Lung (tissue), 11 donors: ENCODE measurements at regions not wholly inside any gene's neighbourhood (a gene's known extent, or its start where the extent isn't known, plus 50 kb on each side); places are given as distances from the start of the nearest gene placed in this dataset.

ENCODE experiments used
- ATAC-seq: fragments of 200-7000 bp; cut with Tn5 transposase; one replicate; pipeline ENCODE4 v1.9.1; 2020; ENCODE audit warnings: moderate number of reproducible peaks; ENCODE audit not compliant: insufficient read depth, low FRiP score
- DNase-seq, 3 donors: peaks; one replicate each; pipeline ENCODE4 v3.0.0-alpha.2; 2013 to 2017
- H3K27ac ChIP-seq, 2 donors: one replicate each; pipeline ENCODE4 v1.5.1; 2013; ENCODE audit warnings: mild to moderate bottlenecking in 2 of 2, moderate library complexity in 2 of 2, control low read depth in 1 of 2, inconsistent platforms in 1 of 2, low read depth in 1 of 2, low read length in 1 of 2
- H3K27me3 ChIP-seq, 3 donors: one replicate each; pipeline ENCODE4 v1.5.1; 2013; ENCODE audit warnings: low read length in 2 of 3; ENCODE audit not compliant: control insufficient read depth in 3 of 3, insufficient read depth in 3 of 3
- H3K36me3 ChIP-seq, 4 donors: one replicate each; pipeline ENCODE4 v1.5.1; 2013; ENCODE audit warnings: low read length in 4 of 4, mild to moderate bottlenecking in 1 of 4, moderate library complexity in 1 of 4; ENCODE audit not compliant: control insufficient read depth in 4 of 4, insufficient read depth in 4 of 4
- H3K4me1 ChIP-seq, 5 donors: one replicate each; pipeline ENCODE4 v1.5.1; 2013; ENCODE audit warnings: low read length in 5 of 5, mild to moderate bottlenecking in 2 of 5, moderate library complexity in 1 of 5; ENCODE audit not compliant: control insufficient read depth in 5 of 5, insufficient read depth in 5 of 5
- H3K4me3 ChIP-seq: one replicate; pipeline ENCODE4 v1.5.1; 2013; ENCODE audit warnings: mild to moderate bottlenecking, control low read depth, moderate library complexity
- H3K9ac ChIP-seq, 2 donors: one replicate each; pipeline ENCODE4 v1.5.1; 2013; ENCODE audit warnings: low read length in 2 of 2, control low read depth in 1 of 2; ENCODE audit not compliant: insufficient read depth in 1 of 2
- H3K9me3 ChIP-seq, 4 donors: one replicate each; pipeline ENCODE4 v1.5.1; 2013; ENCODE audit warnings: low read length in 3 of 4, mild to moderate bottlenecking in 1 of 4, moderate library complexity in 1 of 4; ENCODE audit not compliant: control insufficient read depth in 4 of 4, insufficient read depth in 3 of 4
- whole genome bisulfite sequencing, 2 donors: extraction: QIAGEN DNeasy Blood & Tissue Kit; methylation state at CpG; one replicate each; pipeline ENCODE4 v1.1.7; 2013; 5-methylcytosine and 5-hydroxymethylcytosine counted together
- TF ChIP-seq, protein P1 (sequence below): IDR thresholded peaks from 2 replicates; pipeline ENCODE4 v1.5.1; 2012; ENCODE audit warnings: mild to moderate bottlenecking; ENCODE audit errors: control extremely low read depth, extremely low read depth
- donor health status: control.
- donor health status: control.
- donor health status: Bipolar disorder and iron deficiency.
- donor health status: healthy.
- donor health status: DM: yes; HTN: yes; CAD: no.

DNA sequence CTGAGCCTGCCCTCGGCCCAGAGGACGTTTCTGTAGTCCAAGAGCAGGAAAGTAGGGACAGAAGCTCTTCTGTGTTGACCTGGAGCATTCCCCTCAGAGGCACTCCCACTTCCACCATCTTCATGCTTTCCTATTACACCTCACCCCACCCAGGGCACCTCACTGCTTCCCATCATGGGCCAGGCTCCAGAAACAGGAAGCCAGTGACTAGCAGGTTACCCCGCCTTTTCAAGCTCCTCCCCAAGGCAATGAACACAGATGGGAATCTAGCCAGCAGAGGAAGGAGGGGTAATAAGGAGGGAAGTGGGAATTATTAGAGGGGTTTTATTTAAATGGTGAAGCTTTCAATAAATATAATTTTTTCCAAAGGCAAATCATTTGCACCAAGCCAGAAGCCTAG is 308.8 kb upstream of the MGAT5 start:
- H3K27ac ChIP-seq, result no peak overlapping the region
- no peaks in the 10 kb centered on the region for H3K4me1 ChIP-seq
- no peaks in the 10 kb centered on the region for H3K9me3 ChIP-seq
- no peak for ATAC-seq
- H3K9ac ChIP-seq, result no peak overlapping the region
- H3K27me3 ChIP-seq, result no peaks in the 10 kb centered on the region
- H3K4me3 ChIP-seq, result no peak overlapping the region
- TF ChIP-seq, protein P1, sequence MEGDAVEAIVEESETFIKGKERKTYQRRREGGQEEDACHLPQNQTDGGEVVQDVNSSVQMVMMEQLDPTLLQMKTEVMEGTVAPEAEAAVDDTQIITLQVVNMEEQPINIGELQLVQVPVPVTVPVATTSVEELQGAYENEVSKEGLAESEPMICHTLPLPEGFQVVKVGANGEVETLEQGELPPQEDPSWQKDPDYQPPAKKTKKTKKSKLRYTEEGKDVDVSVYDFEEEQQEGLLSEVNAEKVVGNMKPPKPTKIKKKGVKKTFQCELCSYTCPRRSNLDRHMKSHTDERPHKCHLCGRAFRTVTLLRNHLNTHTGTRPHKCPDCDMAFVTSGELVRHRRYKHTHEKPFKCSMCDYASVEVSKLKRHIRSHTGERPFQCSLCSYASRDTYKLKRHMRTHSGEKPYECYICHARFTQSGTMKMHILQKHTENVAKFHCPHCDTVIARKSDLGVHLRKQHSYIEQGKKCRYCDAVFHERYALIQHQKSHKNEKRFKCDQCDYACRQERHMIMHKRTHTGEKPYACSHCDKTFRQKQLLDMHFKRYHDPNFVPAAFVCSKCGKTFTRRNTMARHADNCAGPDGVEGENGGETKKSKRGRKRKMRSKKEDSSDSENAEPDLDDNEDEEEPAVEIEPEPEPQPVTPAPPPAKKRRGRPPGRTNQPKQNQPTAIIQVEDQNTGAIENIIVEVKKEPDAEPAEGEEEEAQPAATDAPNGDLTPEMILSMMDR, result no peak
- H3K36me3 ChIP-seq, result no peaks in the 10 kb centered on the region
- DNase-seq, result no peak
- 60 to 67% methylated on average over 3 of the region's 3 CpGs for WGBS, 2 donors

DNA sequence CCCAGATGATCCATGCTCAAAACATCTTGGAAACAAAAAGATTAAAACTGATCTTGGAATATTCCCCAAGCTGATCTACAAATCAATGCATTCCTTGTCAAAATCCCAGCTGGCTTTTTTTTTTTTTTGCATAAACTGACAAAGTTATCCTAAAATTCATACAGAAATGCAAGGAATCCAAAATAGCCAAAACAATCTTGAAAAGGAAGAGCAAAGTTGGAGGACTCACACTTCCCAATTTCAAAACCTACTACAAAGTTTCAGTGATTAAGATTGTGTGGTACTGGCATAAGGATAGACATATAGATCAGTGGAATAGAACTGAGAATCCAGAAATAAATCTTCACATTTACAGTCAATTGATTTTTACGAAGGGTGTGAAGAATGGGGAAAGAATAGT is 306.8 kb upstream of the MGAT5 start:
- DNase-seq, result no peak
- Histone ChIP-seq H3K27me3 (no peaks in the 10 kb centered on the region), H3K36me3 (no peaks in the 10 kb centered on the region), H3K4me3 (no peak overlapping the region), H3K9me3 (no peaks in the 10 kb centered on the region), H3K27ac (no peak overlapping the region), H3K9ac (no peak overlapping the region), H3K4me1 (no peaks in the 10 kb centered on the region)
- no peak for ATAC-seq
- WGBS, 2 donors, result 95 to 96% methylated on average over 1 of the region's 1 CpG
- TF ChIP-seq, protein P1, result no peak

DNA sequence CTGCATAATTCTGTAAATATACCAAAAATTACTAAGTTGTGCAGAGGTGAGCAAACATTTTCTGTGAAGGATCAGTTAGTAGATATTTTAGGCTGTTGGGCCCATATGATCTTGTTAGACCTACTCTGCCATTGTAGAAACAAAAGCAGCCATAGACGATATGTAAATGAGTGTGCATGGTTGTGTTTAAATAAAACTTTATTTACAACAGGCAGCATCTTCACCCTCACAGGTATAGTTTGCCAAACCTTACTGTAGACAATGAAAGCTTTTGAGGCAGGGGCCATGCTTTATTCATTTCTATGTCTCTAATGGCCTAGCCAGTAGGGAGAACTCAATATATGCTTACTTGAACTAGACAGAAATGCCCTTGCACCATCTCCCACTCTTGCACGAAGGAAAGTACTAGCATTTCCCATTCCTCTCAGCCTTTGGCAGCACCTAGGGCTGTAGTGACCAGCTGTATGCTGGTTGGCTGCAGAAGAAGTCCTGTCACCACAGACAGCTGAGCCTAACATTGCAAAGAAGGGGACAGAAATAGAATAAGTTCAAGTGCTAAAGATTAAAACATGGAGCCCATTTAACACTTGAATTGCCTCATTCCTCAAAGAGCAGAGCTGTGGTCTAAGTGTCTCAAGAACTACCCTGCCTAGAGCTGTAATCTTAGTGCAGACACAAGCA is 305.1 kb upstream of the MGAT5 start:
- Histone ChIP-seq H3K4me1 (no peaks in the 10 kb centered on the region), H3K4me3 (no peak overlapping the region)
- WGBS, 2 donors, result 46 to 66% methylated on average over 2 of the region's 2 CpGs

More for the DNA sequence above, 305.1 kb upstream of the MGAT5 start:
- DNase-seq (no peak), ATAC-seq (no peak)
- Histone ChIP-seq H3K27ac (no peak overlapping the region), H3K9me3 (no peaks in the 10 kb centered on the region), H3K27me3 (no peaks in the 10 kb centered on the region), H3K9ac (no peak overlapping the region), H3K36me3 (no peaks in the 10 kb centered on the region)
- TF ChIP-seq, protein P1, result no peak
